T-cell (primary cell): ENCODE measurements at regions not wholly inside any gene's neighbourhood (a gene's known extent, or its start where the extent isn't known, plus 50 kb on each side); places are given as distances from the start of the nearest gene placed in this dataset.

Source experiments
- ATAC-seq, 4 experiments: fragments of 200-7000 bp in 3 of 4; fragments of 150-1000 bp in 1 of 4; cut with Tn5 transposase; replicated peaks in 1 of 4; 1 replicate in 3 of 4; 2 replicates in 1 of 4; pipeline ENCODE4 v1.10.0; 2021; ENCODE audit warnings: moderate library complexity in 3 of 4, mild to moderate bottlenecking in 2 of 4, moderate number of reproducible peaks in 1 of 4
- CTCF ChIA-PET, 2 donors: fragments of 300-600 bp; sonication (Branson Sonifier 250); formaldehyde crosslinking; loops; one replicate each; lab custom pipeline; 2022; ENCODE audit warnings: antibody characterized with exemption in 2 of 2; lab: Charles Lee
- POLR2A ChIA-PET, 2 donors: fragments of 300-600 bp; sonication (Branson Sonifier 250); formaldehyde crosslinking; loops; one replicate each; lab custom pipeline; 2022; ENCODE audit warnings: antibody characterized with exemption in 2 of 2; lab: Charles Lee
- DNase-seq, 35 experiments: peaks; one replicate each; pipeline versions ENCODE4 v3.0.0 to v3.0.0-alpha.2; 2013 to 2023
- H3K27ac ChIP-seq: one replicate; pipeline ENCODE4 v1.5.1; 2013; ENCODE audit warnings: low read length
- H3K27me3 ChIP-seq, 2 experiments: replicated peaks in 1 of 2; 1 replicate in 1 of 2; 2 replicates in 1 of 2; pipeline versions ENCODE4 v1.6.1 to v1.7.0; 2013; ENCODE audit warnings: low read length in 1 of 2, mixed read lengths in 1 of 2; ENCODE audit not compliant: control insufficient read depth in 2 of 2, insufficient read depth in 2 of 2; ENCODE audit errors: extremely low read depth in 1 of 2
- H3K36me3 ChIP-seq, 2 donors: 1 replicate in 1 of 2; 2 replicates in 1 of 2; pipeline versions ENCODE4 v1.6.1 to v1.7.0; 2013; ENCODE audit warnings: low read length in 1 of 2; ENCODE audit not compliant: control insufficient read depth in 2 of 2, insufficient read depth in 1 of 2; ENCODE audit errors: extremely low read depth in 1 of 2
- H3K4me1 ChIP-seq, 2 experiments: 1 replicate in 1 of 2; 2 replicates in 1 of 2; pipeline versions ENCODE4 v1.6.1 to v1.7.0; 2013; ENCODE audit warnings: low read length in 2 of 2, mixed read lengths in 1 of 2; ENCODE audit not compliant: insufficient read depth in 2 of 2, control insufficient read depth in 1 of 2; ENCODE audit errors: extremely low read depth in 1 of 2
- H3K4me3 ChIP-seq, 2 donors: 1 replicate in 1 of 2; 2 replicates in 1 of 2; pipeline versions ENCODE4 v1.5.1 to v1.7.0; 2013; ENCODE audit warnings: mild to moderate bottlenecking in 2 of 2, low read length in 1 of 2, moderate library complexity in 1 of 2; ENCODE audit not compliant: control insufficient read depth in 1 of 2; ENCODE audit errors: extremely low read depth in 1 of 2
- H3K9me3 ChIP-seq: 2 replicates; pipeline ENCODE4 v1.7.0; 2013
- H3K27ac Mint-ChIP-seq, 2 donors: one replicate each; pipeline ENCODE4 v1.8.0; 2020 to 2021; ENCODE audit warnings: mild to moderate bottlenecking in 2 of 2, mixed read lengths in 2 of 2
- H3K27me3 Mint-ChIP-seq, 2 donors: one replicate each; pipeline ENCODE4 v1.8.0; 2021 to 2022; ENCODE audit warnings: mixed read lengths in 2 of 2
- H3K36me3 Mint-ChIP-seq: one replicate; pipeline ENCODE4 v1.8.0; 2021; ENCODE audit warnings: mixed read lengths
- H3K4me1 Mint-ChIP-seq, 3 donors: one replicate each; pipeline ENCODE4 v1.8.0; 2020 to 2022; ENCODE audit warnings: mixed read lengths in 3 of 3, mild to moderate bottlenecking in 1 of 3
- H3K4me3 Mint-ChIP-seq, 3 donors: one replicate each; pipeline ENCODE4 v1.8.0; 2020 to 2022; ENCODE audit warnings: mild to moderate bottlenecking in 3 of 3, mixed read lengths in 3 of 3, moderate library complexity in 3 of 3
- H3K9me3 Mint-ChIP-seq, 3 donors: one replicate each; pipeline ENCODE4 v1.8.0; 2020 to 2022; ENCODE audit warnings: mixed read lengths in 3 of 3
- WGBS: methylation state at CpG from one replicate; pipeline ENCODE4 v1.1.5; 2013; ENCODE audit warnings: missing lambda C conversion rate; ENCODE audit not compliant: insufficient coverage; 5-methylcytosine and 5-hydroxymethylcytosine counted together

- H3K4me1 ChIP-seq: no peaks in the 10 kb centered on the region
- no peak overlapping the region for H3K27ac ChIP-seq
- H3K9me3 ChIP-seq: no peaks in the 10 kb centered on the region
- WGBS: 77% methylated on average over 4 of the region's 7 CpGs
- peaks cover 20 to 26% of the 10 kb centered on the region in 2 donors for H3K27me3 Mint-ChIP-seq
- no peak overlapping the region for H3K4me3 Mint-ChIP-seq
- ATAC-seq (no peak), DNase-seq (no peak)
- no peaks in the 10 kb centered on the region for H3K4me1 Mint-ChIP-seq
- POLR2A ChIA-PET: no interaction called here
- H3K36me3 ChIP-seq: no peaks in the 10 kb centered on the region
- no peaks in the 10 kb centered on the region for H3K36me3 Mint-ChIP-seq
- peaks cover 0 to 10% of the 10 kb centered on the region in 2 experiments for H3K27me3 ChIP-seq
- CTCF ChIA-PET: no interaction called here
- H3K27ac Mint-ChIP-seq: no peak overlapping the region
- H3K4me3 ChIP-seq: no peak overlapping the region
- no peaks in the 10 kb centered on the region for H3K9me3 Mint-ChIP-seq
These were observed 53.5 kb upstream of the TSHZ3 start for GRCh38 chr19:31402529-31403316.

GRCh38 chr19:31406106-31406505 is 56.9 kb upstream of the TSHZ3 start:
- no CpG with 5 or more reads among the region's 4 CpGs for WGBS
- no peak for DNase-seq
- H3K9me3 Mint-ChIP-seq: no peaks in the 10 kb centered on the region
- Histone ChIP-seq H3K9me3 (no peaks in the 10 kb centered on the region), H3K4me1 (no peaks in the 10 kb centered on the region), H3K27me3 (peaks cover 0 to 5% of the 10 kb centered on the region in 2 experiments), H3K36me3 (no peaks in the 10 kb centered on the region), H3K27ac (no peak overlapping the region), H3K4me3 (no peak overlapping the region)
- ATAC-seq: no peak
- H3K4me3 Mint-ChIP-seq: no peak overlapping the region
- no peaks in the 10 kb centered on the region for H3K36me3 Mint-ChIP-seq
- H3K27me3 Mint-ChIP-seq: peaks cover 10 to 28% of the 10 kb centered on the region in 2 donors
- no peak overlapping the region for H3K27ac Mint-ChIP-seq
- ChIA-PET CTCF (no interaction called here), POLR2A (no interaction called here)
- no peaks in the 10 kb centered on the region for H3K4me1 Mint-ChIP-seq

- Mint-ChIP-seq H3K27me3 (peaks cover 10 to 22% of the 10 kb centered on the region in 2 donors), H3K9me3 (no peaks in the 10 kb centered on the region), H3K4me1 (no peaks in the 10 kb centered on the region), H3K36me3 (no peaks in the 10 kb centered on the region), H3K4me3 (no peak overlapping the region), H3K27ac (no peak overlapping the region)
- ChIA-PET CTCF (interaction anchor here in 1 of 2 donors (0.5 kb wide), 1 partner anchor 299 kb away, joined by 3 read pairs; no protein-coding TSS in a partner anchor), POLR2A (no interaction called here)
- H3K36me3 ChIP-seq: no peaks in the 10 kb centered on the region
- H3K27me3 ChIP-seq: peaks cover 0 to 5% of the 10 kb centered on the region in 2 experiments
- no peaks in the 10 kb centered on the region for H3K4me1 ChIP-seq
- no peak overlapping the region for H3K27ac ChIP-seq
- H3K4me3 ChIP-seq: no peak overlapping the region
- ATAC-seq (no peak), DNase-seq (no peak)
- WGBS: 83% methylated on average over 3 of the region's 3 CpGs
- no peaks in the 10 kb centered on the region for H3K9me3 ChIP-seq
These were observed 59.4 kb upstream of the TSHZ3 start for GRCh38 chr19:31408460-31409124.

GRCh38 chr19:31413353-31413752 is 64.1 kb upstream of the TSHZ3 start:
- ATAC-seq: no peak
- POLR2A ChIA-PET: no interaction called here
- H3K27ac ChIP-seq: no peak overlapping the region
- no CpG with 5 or more reads among the region's 8 CpGs for WGBS
- no peak overlapping the region for H3K4me3 ChIP-seq
- H3K4me1 ChIP-seq: no peaks in the 10 kb centered on the region
- Mint-ChIP-seq H3K9me3 (no peaks in the 10 kb centered on the region), H3K27me3 (peaks cover 26 to 40% of the 10 kb centered on the region in 2 donors), H3K36me3 (no peaks in the 10 kb centered on the region), H3K4me1 (no peaks in the 10 kb centered on the region), H3K4me3 (no peak overlapping the region), H3K27ac (no peak overlapping the region)
- no peaks in the 10 kb centered on the region for H3K9me3 ChIP-seq
- H3K27me3 ChIP-seq: peaks cover 0 to 10% of the 10 kb centered on the region in 2 experiments
- no peak for DNase-seq
- CTCF ChIA-PET: no interaction called here
- H3K36me3 ChIP-seq: no peaks in the 10 kb centered on the region

- H3K4me3 Mint-ChIP-seq: no peak overlapping the region
- CTCF ChIA-PET: no interaction called here
- Histone ChIP-seq H3K9me3 (no peaks in the 10 kb centered on the region), H3K36me3 (no peaks in the 10 kb centered on the region), H3K27me3 (peaks cover 3 to 10% of the 10 kb centered on the region in 2 experiments), H3K27ac (no peak overlapping the region), H3K4me1 (no peaks in the 10 kb centered on the region), H3K4me3 (no peak overlapping the region)
- 42% methylated on average over 2 of the region's 2 CpGs for WGBS
- DNase-seq (no peak), ATAC-seq (no peak)
- H3K9me3 Mint-ChIP-seq: no peaks in the 10 kb centered on the region
- peaks cover 30 to 39% of the 10 kb centered on the region in 2 donors for H3K27me3 Mint-ChIP-seq
- H3K4me1 Mint-ChIP-seq: no peaks in the 10 kb centered on the region
- no peak overlapping the region for H3K27ac Mint-ChIP-seq
- no peaks in the 10 kb centered on the region for H3K36me3 Mint-ChIP-seq
- POLR2A ChIA-PET: no interaction called here
These were observed 66.1 kb upstream of the TSHZ3 start for GRCh38 chr19:31415322-31415721.

GRCh38 chr19:31416548-31416947 is 67.3 kb upstream of the TSHZ3 start:
- CTCF ChIA-PET: no interaction called here
- Mint-ChIP-seq H3K4me1 (no peaks in the 10 kb centered on the region), H3K27me3 (peaks cover 30 to 45% of the 10 kb centered on the region in 2 donors), H3K9me3 (no peaks in the 10 kb centered on the region), H3K27ac (no peak overlapping the region), H3K36me3 (no peaks in the 10 kb centered on the region), H3K4me3 (no peak overlapping the region)
- no peaks in the 10 kb centered on the region for H3K9me3 ChIP-seq
- no CpG with 5 or more reads among the region's 2 CpGs for WGBS
- no peak for ATAC-seq
- no peak overlapping the region for H3K27ac ChIP-seq
- POLR2A ChIA-PET: no interaction called here
- no peaks in the 10 kb centered on the region for H3K4me1 ChIP-seq
- H3K27me3 ChIP-seq: peaks cover 3 to 10% of the 10 kb centered on the region in 2 experiments
- H3K36me3 ChIP-seq: no peaks in the 10 kb centered on the region
- no peak overlapping the region for H3K4me3 ChIP-seq
- no peak for DNase-seq
